ENCODE measurements at regions not wholly inside any gene's neighbourhood (a gene's known extent, or its start where the extent isn't known, plus 50 kb on each side); places are given as distances from the start of the nearest gene placed in this dataset.

GRCh38 chr7:7054252-7054830, 128.0 kb upstream of the C1GALT1 start:
- TF ChIP-seq, protein P1, sequence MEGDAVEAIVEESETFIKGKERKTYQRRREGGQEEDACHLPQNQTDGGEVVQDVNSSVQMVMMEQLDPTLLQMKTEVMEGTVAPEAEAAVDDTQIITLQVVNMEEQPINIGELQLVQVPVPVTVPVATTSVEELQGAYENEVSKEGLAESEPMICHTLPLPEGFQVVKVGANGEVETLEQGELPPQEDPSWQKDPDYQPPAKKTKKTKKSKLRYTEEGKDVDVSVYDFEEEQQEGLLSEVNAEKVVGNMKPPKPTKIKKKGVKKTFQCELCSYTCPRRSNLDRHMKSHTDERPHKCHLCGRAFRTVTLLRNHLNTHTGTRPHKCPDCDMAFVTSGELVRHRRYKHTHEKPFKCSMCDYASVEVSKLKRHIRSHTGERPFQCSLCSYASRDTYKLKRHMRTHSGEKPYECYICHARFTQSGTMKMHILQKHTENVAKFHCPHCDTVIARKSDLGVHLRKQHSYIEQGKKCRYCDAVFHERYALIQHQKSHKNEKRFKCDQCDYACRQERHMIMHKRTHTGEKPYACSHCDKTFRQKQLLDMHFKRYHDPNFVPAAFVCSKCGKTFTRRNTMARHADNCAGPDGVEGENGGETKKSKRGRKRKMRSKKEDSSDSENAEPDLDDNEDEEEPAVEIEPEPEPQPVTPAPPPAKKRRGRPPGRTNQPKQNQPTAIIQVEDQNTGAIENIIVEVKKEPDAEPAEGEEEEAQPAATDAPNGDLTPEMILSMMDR (conservative IDR thresholded peaks at IDR 0.05; ENCODE audit: low read depth, low read length): no peak
- no peak for TF ChIP-seq EZH2 (IDR thresholded peaks at IDR 0.05; ENCODE audit: borderline replicate concordance, low read depth, low read length, poor library complexity, severe bottlenecking)
